WTC11 (cell line): ENCODE measurements at regions not wholly inside any gene's neighbourhood (a gene's known extent, or its start where the extent isn't known, plus 50 kb on each side); places are given as distances from the start of the nearest gene placed in this dataset.

Experiments
- ARID4B ChIP-seq: sonication (generic); formaldehyde crosslinking; IDR thresholded peaks from 2 replicates; pipeline ENCODE4 v1.8.0; 2023; ENCODE audit warnings: missing genetic modification reagents, mild to moderate bottlenecking, borderline replicate concordance
- ATF1 ChIP-seq: sonication (generic); formaldehyde crosslinking; IDR thresholded peaks from 2 replicates; pipeline ENCODE4 v1.8.1; 2023; ENCODE audit warnings: mild to moderate bottlenecking, moderate library complexity, missing genetic modification reagents
- CREM ChIP-seq: sonication (generic); formaldehyde crosslinking; IDR thresholded peaks from 2 replicates; pipeline ENCODE4 v1.8.1; 2022; ENCODE audit warnings: mild to moderate bottlenecking, missing genetic modification reagents, moderate library complexity
- CTCF ChIP-seq: fragments of 200-600 bp; IDR thresholded peaks from 2 replicates; pipeline ENCODE4 v1.8.0; 2022; ENCODE audit warnings: antibody characterized with exemption
- SP1 ChIP-seq: sonication (generic); formaldehyde crosslinking; conservative IDR thresholded peaks from 2 replicates; pipeline ENCODE4 v1.8.1; 2022; ENCODE audit warnings: missing genetic modification reagents
- ZNF232 ChIP-seq: sonication (generic); formaldehyde crosslinking; IDR thresholded peaks from 2 replicates; pipeline ENCODE4 v1.8.0; 2022; ENCODE audit warnings: mild to moderate bottlenecking, missing genetic modification reagents
- TF ChIP-seq, protein P1 (sequence below): sonication (generic); formaldehyde crosslinking; IDR thresholded peaks from 2 replicates; pipeline ENCODE4 v1.8.1; 2022; ENCODE audit warnings: low read depth, mild to moderate bottlenecking, moderate library complexity, missing genetic modification reagents, borderline replicate concordance
- TF ChIP-seq, protein P2 (sequence below): sonication (generic); formaldehyde crosslinking; IDR thresholded peaks from 2 replicates; pipeline ENCODE4 v1.8.1; 2023; ENCODE audit warnings: mild to moderate bottlenecking, missing genetic modification reagents, moderate library complexity

DNA sequence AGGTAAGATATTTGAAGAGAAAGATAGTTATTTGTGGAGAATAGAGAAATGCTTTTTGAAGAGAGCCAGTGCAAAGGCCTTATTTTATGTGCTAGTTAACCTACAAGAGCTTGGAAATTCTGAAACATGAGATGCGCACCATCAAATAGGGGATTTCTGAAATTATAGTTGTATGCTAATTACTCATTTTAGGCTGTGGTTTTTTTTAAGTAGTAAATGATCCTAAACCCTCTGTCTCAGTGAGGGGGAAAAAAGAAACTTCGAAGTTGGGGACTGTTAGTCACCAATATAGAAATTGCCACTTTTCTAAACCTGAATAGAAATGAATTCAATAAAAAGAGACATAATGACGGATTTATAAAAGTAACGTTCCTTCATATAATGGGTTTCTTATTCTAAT lies 119.3 kb upstream of the MDFIC start:
- no peak for TF ChIP-seq CTCF
- TF ChIP-seq, protein P1, sequence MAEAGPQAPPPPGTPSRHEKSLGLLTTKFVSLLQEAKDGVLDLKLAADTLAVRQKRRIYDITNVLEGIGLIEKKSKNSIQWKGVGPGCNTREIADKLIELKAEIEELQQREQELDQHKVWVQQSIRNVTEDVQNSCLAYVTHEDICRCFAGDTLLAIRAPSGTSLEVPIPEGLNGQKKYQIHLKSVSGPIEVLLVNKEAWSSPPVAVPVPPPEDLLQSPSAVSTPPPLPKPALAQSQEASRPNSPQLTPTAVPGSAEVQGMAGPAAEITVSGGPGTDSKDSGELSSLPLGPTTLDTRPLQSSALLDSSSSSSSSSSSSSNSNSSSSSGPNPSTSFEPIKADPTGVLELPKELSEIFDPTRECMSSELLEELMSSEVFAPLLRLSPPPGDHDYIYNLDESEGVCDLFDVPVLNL (CRISPR knock-in tag) = no peak
- TF ChIP-seq CREM (CRISPR knock-in tag) = no peak
- TF ChIP-seq ARID4B (CRISPR knock-in tag) = no peak
- no peak for TF ChIP-seq SP1 (CRISPR knock-in tag)
- no peak for TF ChIP-seq ZNF232 (CRISPR knock-in tag)
- TF ChIP-seq ATF1 (CRISPR knock-in tag) = no peak
- TF ChIP-seq, protein P2, sequence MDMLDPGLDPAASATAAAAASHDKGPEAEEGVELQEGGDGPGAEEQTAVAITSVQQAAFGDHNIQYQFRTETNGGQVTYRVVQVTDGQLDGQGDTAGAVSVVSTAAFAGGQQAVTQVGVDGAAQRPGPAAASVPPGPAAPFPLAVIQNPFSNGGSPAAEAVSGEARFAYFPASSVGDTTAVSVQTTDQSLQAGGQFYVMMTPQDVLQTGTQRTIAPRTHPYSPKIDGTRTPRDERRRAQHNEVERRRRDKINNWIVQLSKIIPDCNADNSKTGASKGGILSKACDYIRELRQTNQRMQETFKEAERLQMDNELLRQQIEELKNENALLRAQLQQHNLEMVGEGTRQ (CRISPR knock-in tag) = no peak
